ENCODE measurements at regions not wholly inside any gene's neighbourhood (a gene's known extent, or its start where the extent isn't known, plus 50 kb on each side); places are given as distances from the start of the nearest gene placed in this dataset.

GRCh38 chr6:87846434-87846833, 144.4 kb upstream of the AKIRIN2 start:
- Histone ChIP-seq H3K9ac (replicated peaks; ENCODE audit: extremely low read depth, insufficient read depth, low read length) (no peak overlapping the region), H3K9me3 (replicated peaks; ENCODE audit: control insufficient read depth, insufficient read depth, low read length) (no peaks in the 10 kb centered on the region), H3K36me3 (ENCODE audit: control insufficient read depth in 2 of 2, extremely low read depth in 1 of 2, insufficient read depth in 2 of 2, low read length in 2 of 2) (no peaks in the 10 kb centered on the region), H3K9me1 (replicated peaks; ENCODE audit: control insufficient read depth, extremely low read depth, insufficient read depth, low read length) (no peaks in the 10 kb centered on the region), H2AFZ (ENCODE audit: low read depth, low read length) (no peak overlapping the region), H3K27me3 (ENCODE audit: control insufficient read depth in 2 of 2, insufficient read depth in 2 of 2, low read length in 2 of 2) (peaks cover 5 to 13% of the 10 kb centered on the region in 2 experiments), H3K4me3 (replicated peaks in 1 of 3; ENCODE audit: insufficient read depth in 1 of 3, low read depth in 1 of 3, low read length in 3 of 3) (no peak overlapping the region), H3K4me2 (ENCODE audit: insufficient read depth, low read length) (no peak overlapping the region), H4K20me1 (replicated peaks; ENCODE audit: control insufficient read depth, extremely low read depth, insufficient read depth, low read length) (no peaks in the 10 kb centered on the region), H3K79me2 (ENCODE audit: control insufficient read depth, insufficient read depth, low read length) (no peaks in the 10 kb centered on the region), H3K27ac (ENCODE audit: insufficient read depth, low read depth, low read length) (no peak overlapping the region), H3K4me1 (ENCODE audit: control insufficient read depth, extremely low read depth, insufficient read depth, low read length) (no peaks in the 10 kb centered on the region)
- CTCF ChIA-PET = interaction anchor here (1.5 kb wide), 1 partner anchor 13 kb away, joined by 3 read pairs; no protein-coding TSS in a partner anchor
- TF ChIP-seq MYC (IDR thresholded peaks at IDR 0.05; ENCODE audit: low read depth, low read length) (no peak), CTCF (IDR thresholded peaks at IDR 0.05; ENCODE audit: extremely low read depth in 1 of 2, insufficient read depth in 1 of 2, low read depth in 1 of 2, low read length in 2 of 2) (no peak), GATA2 (IDR thresholded peaks at IDR 0.05; ENCODE audit: insufficient read depth, insufficient read length, low read depth, low read length) (no peak), POLR2A (IDR thresholded peaks at IDR 0.05; ENCODE audit: low read depth, low read length) (no peak), POLR2AphosphoS5 (IDR thresholded peaks at IDR 0.05; ENCODE audit: insufficient read depth, low read depth, low read length) (no peak)
- DNase-seq (ENCODE audit: low read depth, low spot score) (no peak), FAIRE-seq (no peak)
- BruUV-seq (replicated peaks) = no TSS peak
- intact Hi-C loops (cut with micrococcal nuclease) = no loop called here
- dilution Hi-C loops (cut with MboI; ENCODE audit: extremely low pct_ligation_motif_present, low sequenced_read_pairs) = no loop called here
- POLR2A ChIA-PET = no interaction called here

GRCh38 chr6:87840324-87840723, 138.3 kb upstream of the AKIRIN2 start:
- no peak overlapping the region for H3K4me2 ChIP-seq (ENCODE audit: insufficient read depth, low read length)
- no peak overlapping the region for H2AFZ ChIP-seq (ENCODE audit: low read depth, low read length)
- peaks cover 0 to 2% of the 10 kb centered on the region in 2 experiments for H3K27me3 ChIP-seq (ENCODE audit: control insufficient read depth in 2 of 2, insufficient read depth in 2 of 2, low read length in 2 of 2)
- POLR2A ChIA-PET = no interaction called here
- dilution Hi-C loops (cut with MboI; ENCODE audit: extremely low pct_ligation_motif_present, low sequenced_read_pairs) (no loop called here), intact Hi-C loops (cut with micrococcal nuclease) (no loop called here)
- no peak overlapping the region for H3K4me3 ChIP-seq (replicated peaks in 1 of 3; ENCODE audit: insufficient read depth in 1 of 3, low read depth in 1 of 3, low read length in 3 of 3)
- no peaks in the 10 kb centered on the region for H3K9me3 ChIP-seq (replicated peaks; ENCODE audit: control insufficient read depth, insufficient read depth, low read length)
- BruUV-seq (replicated peaks) = no TSS peak
- CTCF ChIA-PET = no interaction called here
- FAIRE-seq (no peak), DNase-seq (ENCODE audit: low read depth, low spot score) (no peak)
- no peak for TF ChIP-seq FOS (IDR thresholded peaks at IDR 0.05; ENCODE audit: borderline replicate concordance, insufficient read depth, low read length)
- TF ChIP-seq CTCF (IDR thresholded peaks at IDR 0.05; ENCODE audit: extremely low read depth in 1 of 2, insufficient read depth in 1 of 2, low read depth in 1 of 2, low read length in 2 of 2) = no peak
- TF ChIP-seq EZH2 (IDR thresholded peaks at IDR 0.05; ENCODE audit: borderline replicate concordance, low read depth, low read length, severe bottlenecking) = no peak
- no peak for TF ChIP-seq MYC (IDR thresholded peaks at IDR 0.05; ENCODE audit: low read depth, low read length)
- TF ChIP-seq GATA2 (IDR thresholded peaks at IDR 0.05; ENCODE audit: insufficient read depth, insufficient read length, low read depth, low read length) = no peak
- TF ChIP-seq JUN (IDR thresholded peaks at IDR 0.05; ENCODE audit: borderline replicate concordance, insufficient read depth, insufficient read length, low read depth) = no peak
- TF ChIP-seq POLR2AphosphoS5 (IDR thresholded peaks at IDR 0.05; ENCODE audit: insufficient read depth, low read depth, low read length) = no peak
- TF ChIP-seq MAX (IDR thresholded peaks at IDR 0.05; ENCODE audit: insufficient read depth, insufficient read length) = no peak
- no peak for TF ChIP-seq POLR2A (IDR thresholded peaks at IDR 0.05; ENCODE audit: low read depth, low read length)
- no peaks in the 10 kb centered on the region for H3K9me1 ChIP-seq (replicated peaks; ENCODE audit: control insufficient read depth, extremely low read depth, insufficient read depth, low read length)
- H3K27ac ChIP-seq (ENCODE audit: insufficient read depth, low read depth, low read length) = no peak overlapping the region
- H3K36me3 ChIP-seq (ENCODE audit: control insufficient read depth in 2 of 2, extremely low read depth in 1 of 2, insufficient read depth in 2 of 2, low read length in 2 of 2) = no peaks in the 10 kb centered on the region
- no peaks in the 10 kb centered on the region for H4K20me1 ChIP-seq (replicated peaks; ENCODE audit: control insufficient read depth, extremely low read depth, insufficient read depth, low read length)
- no peaks in the 10 kb centered on the region for H3K4me1 ChIP-seq (ENCODE audit: control insufficient read depth, extremely low read depth, insufficient read depth, low read length)
- no peak overlapping the region for H3K9ac ChIP-seq (replicated peaks; ENCODE audit: extremely low read depth, insufficient read depth, low read length)
- H3K79me2 ChIP-seq (ENCODE audit: control insufficient read depth, insufficient read depth, low read length) = no peaks in the 10 kb centered on the region
